SH-SY5Y (cell line): ENCODE measurements at regions not wholly inside any gene's neighbourhood (a gene's known extent, or its start where the extent isn't known, plus 50 kb on each side); places are given as distances from the start of the nearest gene placed in this dataset.

Source experiments
- GATA2 ChIP-seq: IDR thresholded peaks from 2 replicates; pipeline ENCODE4 v1.6.1; 2011; ENCODE audit warnings: mild to moderate bottlenecking, low read depth, low read length
- GATA3 ChIP-seq: IDR thresholded peaks from 2 replicates; pipeline ENCODE4 v1.6.1; 2011; ENCODE audit warnings: low read depth, mild to moderate bottlenecking, low read length, moderate library complexity

GRCh38 chr11:134821422-134821821, 409.4 kb upstream of the B3GAT1 start:
- TF ChIP-seq GATA2 (no peak), GATA3 (no peak)
